OCI-LY7 (cell line): ENCODE measurements at regions not wholly inside any gene's neighbourhood (a gene's known extent, or its start where the extent isn't known, plus 50 kb on each side); places are given as distances from the start of the nearest gene placed in this dataset.

Experiments
- BruUV-seq: library from RNA; stranded (reverse); fragments of 400-500 nt; replicated peaks from 2 replicates; lab custom pipeline; 2021; lab: Mats Ljungman, UMichigan
- CTCF ChIA-PET: fragments of 300-600 bp; sonication (Branson Sonifier 250); formaldehyde crosslinking; loops from one replicate; lab custom pipeline; 2022; ENCODE audit warnings: antibody characterized with exemption; ENCODE audit not compliant: unreplicated experiment; lab: Charles Lee
- POLR2A ChIA-PET: fragments of 300-600 bp; sonication (Branson Sonifier 250); formaldehyde crosslinking; loops from one replicate; lab custom pipeline; 2022; ENCODE audit warnings: antibody characterized with exemption; lab: Charles Lee
- DNase-seq: peaks from one replicate; pipeline ENCODE4 v3.0.0-alpha.2; 2015; ENCODE audit warnings: low spot score
- H2AFZ ChIP-seq: fragments of 200-600 bp; sonication (generic), shearing (Covaris generic); 2 replicates; pipeline ENCODE4 v1.6.1; 2014; ENCODE audit warnings: mild to moderate bottlenecking, antibody characterized with exemption, low read length, moderate library complexity
- H3K27ac ChIP-seq: fragments of 200-600 bp; sonication (generic); 2 replicates; pipeline ENCODE4 v1.5.1; 2014; ENCODE audit warnings: mixed run types, low read depth, mild to moderate bottlenecking, moderate library complexity, low read length, inconsistent platforms; ENCODE audit not compliant: poor library complexity, severe bottlenecking
- H3K36me3 ChIP-seq: fragments of 200-600 bp; sonication (generic); 2 replicates; pipeline ENCODE4 v1.6.1; 2014; ENCODE audit warnings: mild to moderate bottlenecking, antibody characterized with exemption, low read length, moderate library complexity, mixed read lengths; ENCODE audit not compliant: insufficient read depth
- H3K4me1 ChIP-seq: fragments of 200-600 bp; sonication (generic); 2 replicates; pipeline ENCODE4 v1.5.1; 2014; ENCODE audit warnings: mild to moderate bottlenecking, low read length; ENCODE audit not compliant: insufficient read depth, poor library complexity, severe bottlenecking
- H3K4me2 ChIP-seq: fragments of 200-600 bp; sonication (generic); 2 replicates; pipeline ENCODE4 v1.6.1; 2014; ENCODE audit warnings: mild to moderate bottlenecking, low read length
- H3K4me3 ChIP-seq: fragments of 200-600 bp; sonication (generic); 2 replicates; pipeline ENCODE4 v1.5.1; 2014; ENCODE audit warnings: mild to moderate bottlenecking, low read depth, low read length; ENCODE audit not compliant: poor library complexity, severe bottlenecking
- H3K79me2 ChIP-seq: fragments of 200-600 bp; sonication (generic); 2 replicates; pipeline ENCODE4 v1.6.1; 2016; ENCODE audit warnings: low read depth, mild to moderate bottlenecking, low read length, moderate library complexity, mixed read lengths; ENCODE audit not compliant: insufficient read depth
- H3K9me2 ChIP-seq: fragments of 200-600 bp; sonication (generic); 2 replicates; pipeline ENCODE4 v1.6.1; 2016; ENCODE audit warnings: mild to moderate bottlenecking, low read length, mixed read lengths; ENCODE audit not compliant: insufficient read depth
- H3K9me3 ChIP-seq: fragments of 200-600 bp; sonication (generic); 2 replicates; pipeline ENCODE4 v1.6.1; 2014; ENCODE audit warnings: mild to moderate bottlenecking, mixed run types, low read length, mixed read lengths
- H4K20me1 ChIP-seq: fragments of 200-600 bp; sonication (generic); 2 replicates; pipeline ENCODE4 v1.6.1; 2014; ENCODE audit warnings: mild to moderate bottlenecking, antibody characterized with exemption, low read length, moderate library complexity, mixed read lengths; ENCODE audit not compliant: insufficient read depth
- CTCF ChIP-seq: fragments of 200-600 bp; sonication (generic); conservative IDR thresholded peaks from 2 replicates; pipeline ENCODE4 v1.5.1; 2014; ENCODE audit warnings: mild to moderate bottlenecking, antibody characterized with exemption, low read length, moderate library complexity, mixed read lengths
- EZH2phosphoT487 ChIP-seq: fragments of 200-600 bp; sonication (generic); IDR thresholded peaks from 2 replicates; pipeline ENCODE4 v1.6.1; 2018; ENCODE audit warnings: low read depth, borderline replicate concordance, mild to moderate bottlenecking, mixed run types, antibody characterized with exemption, low read length, moderate library complexity, mixed read lengths
- intact Hi-C: fragments of 100-400 bp; cut with micrococcal nuclease; formaldehyde crosslinking; loops from one replicate; pipeline ENCODE4 v1.10.0; 2022; ENCODE audit not compliant: unreplicated experiment

DNA sequence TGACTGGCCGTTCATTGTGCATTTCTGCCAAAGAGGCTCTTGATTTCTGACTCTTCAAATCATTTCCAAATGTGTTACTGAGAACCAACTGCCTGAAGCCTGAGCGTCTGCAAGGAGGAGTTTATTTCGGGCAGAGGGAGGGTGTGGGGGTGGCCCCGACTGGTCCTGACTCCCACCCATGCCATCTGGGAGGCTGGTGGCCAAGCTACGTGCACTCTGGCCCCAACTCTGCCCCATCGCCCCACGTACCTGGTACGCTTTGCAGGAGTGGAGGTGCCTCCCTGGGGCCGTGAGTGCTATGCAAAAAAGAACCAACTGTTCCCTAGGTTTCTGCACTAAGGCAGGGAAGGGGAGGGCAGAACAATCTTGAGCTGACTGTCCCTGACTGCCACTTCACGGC lies 846.8 kb downstream of the BRD1 start:
- no peaks in the 10 kb centered on the region for H4K20me1 ChIP-seq
- H3K4me2 ChIP-seq, result no peak overlapping the region
- no peaks in the 10 kb centered on the region for H3K36me3 ChIP-seq
- no peaks in the 10 kb centered on the region for H3K9me2 ChIP-seq
- H3K27ac ChIP-seq, result no peak overlapping the region
- POLR2A ChIA-PET, result no interaction called here
- no peak overlapping the region for H2AFZ ChIP-seq
- intact Hi-C loops, result no loop called here
- DNase-seq, result no peak
- no TSS peak for BruUV-seq
- CTCF ChIA-PET, result no interaction called here
- no peaks in the 10 kb centered on the region for H3K4me1 ChIP-seq
- no peak overlapping the region for H3K4me3 ChIP-seq
- TF ChIP-seq EZH2phosphoT487 (no peak), CTCF (no peak)
- H3K79me2 ChIP-seq, result no peaks in the 10 kb centered on the region
- no peaks in the 10 kb centered on the region for H3K9me3 ChIP-seq

- Histone ChIP-seq H3K27ac (no peak overlapping the region), H4K20me1 (no peaks in the 10 kb centered on the region), H3K4me2 (no peak overlapping the region), H3K9me2 (no peaks in the 10 kb centered on the region), H2AFZ (no peak overlapping the region), H3K9me3 (no peaks in the 10 kb centered on the region), H3K79me2 (no peaks in the 10 kb centered on the region), H3K4me1 (no peaks in the 10 kb centered on the region), H3K4me3 (no peak overlapping the region), H3K36me3 (no peaks in the 10 kb centered on the region)
- intact Hi-C loops, result no loop called here
- POLR2A ChIA-PET, result no interaction called here
- no TSS peak for BruUV-seq
- CTCF ChIA-PET, result no interaction called here
- TF ChIP-seq EZH2phosphoT487, result no peak
- no peak for TF ChIP-seq CTCF
- no peak for DNase-seq
Measured at GRCh38 chr22:48980409-48980808, 847.3 kb downstream of the BRD1 start.

DNA sequence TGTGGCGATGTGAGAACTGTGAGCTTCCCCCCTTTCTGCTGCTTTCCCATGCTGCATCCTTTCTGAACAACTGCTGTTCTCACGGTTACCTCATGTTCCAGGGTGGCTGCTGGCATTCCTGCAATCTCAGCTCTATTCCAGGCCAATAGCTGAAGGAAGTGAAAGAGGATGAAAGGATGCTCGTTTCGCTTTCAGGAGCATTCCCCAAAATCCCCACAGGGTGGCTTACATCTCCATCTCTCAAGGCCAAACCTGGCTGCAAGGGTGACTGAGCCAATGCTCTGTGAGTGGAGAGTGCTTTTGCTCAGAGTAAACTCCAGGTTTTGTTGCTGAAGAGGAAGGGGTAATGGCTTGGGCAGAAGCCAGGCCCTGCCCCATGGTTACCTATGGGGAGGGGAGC lies 848.2 kb downstream of the BRD1 start:
- no peaks in the 10 kb centered on the region for H3K9me2 ChIP-seq
- no peak overlapping the region for H3K4me2 ChIP-seq
- intact Hi-C loops, result no loop called here
- no peaks in the 10 kb centered on the region for H3K79me2 ChIP-seq
- ChIA-PET POLR2A (no interaction called here), CTCF (no interaction called here)
- no TSS peak for BruUV-seq
- DNase-seq, result peak; percentile 6
- no peaks in the 10 kb centered on the region for H3K36me3 ChIP-seq
- no peak overlapping the region for H3K27ac ChIP-seq
- H2AFZ ChIP-seq, result no peak overlapping the region
- H3K4me1 ChIP-seq, result no peaks in the 10 kb centered on the region
- no peaks in the 10 kb centered on the region for H3K9me3 ChIP-seq
- H3K4me3 ChIP-seq, result no peak overlapping the region
- H4K20me1 ChIP-seq, result no peaks in the 10 kb centered on the region
- TF ChIP-seq CTCF (peak; percentile 42; the same call in 1 of the 2 replicates), EZH2phosphoT487 (no peak)
